ENCODE measurements at regions not wholly inside any gene's neighbourhood (a gene's known extent, or its start where the extent isn't known, plus 50 kb on each side); places are given as distances from the start of the nearest gene placed in this dataset.

- DNase-seq (ENCODE audit: low read depth) = no peak
- no peak overlapping the region for H3K4me3 ChIP-seq (replicated peaks; ENCODE audit: low read depth, low read length)
- TF ChIP-seq CTCF (IDR thresholded peaks at IDR 0.05; ENCODE audit: low read length, missing control alignments) = no peak
Measured at GRCh38 chrX:27078371-27078770, 384.8 kb downstream of the PPP4R3C start.

GRCh38 chrX:27057883-27058282 lies 405.3 kb downstream of the PPP4R3C start:
- H3K4me3 ChIP-seq (replicated peaks; ENCODE audit: low read depth, low read length) = no peak overlapping the region
- TF ChIP-seq CTCF (IDR thresholded peaks at IDR 0.05; ENCODE audit: low read length, missing control alignments) = no peak
- DNase-seq (ENCODE audit: low read depth) = no peak

GRCh38 chrX:27039332-27039731 lies 423.8 kb downstream of the PPP4R3C start:
- no peak overlapping the region for H3K4me3 ChIP-seq (replicated peaks; ENCODE audit: low read depth, low read length)
- TF ChIP-seq CTCF (IDR thresholded peaks at IDR 0.05; ENCODE audit: low read length, missing control alignments) = no peak
- no peak for DNase-seq (ENCODE audit: low read depth)

GRCh38 chrX:27008486-27008885 lies 454.7 kb downstream of the PPP4R3C start:
- DNase-seq (ENCODE audit: low read depth) = no peak
- TF ChIP-seq CTCF (IDR thresholded peaks at IDR 0.05; ENCODE audit: low read length, missing control alignments) = no peak
- H3K4me3 ChIP-seq (replicated peaks; ENCODE audit: low read depth, low read length) = no peak overlapping the region

GRCh38 chrX:26999634-27000033 lies 463.5 kb downstream of the PPP4R3C start:
- no peak overlapping the region for H3K4me3 ChIP-seq (replicated peaks; ENCODE audit: low read depth, low read length)
- TF ChIP-seq CTCF (IDR thresholded peaks at IDR 0.05; ENCODE audit: low read length, missing control alignments) = no peak
- DNase-seq (ENCODE audit: low read depth) = no peak

- H3K4me3 ChIP-seq (replicated peaks; ENCODE audit: low read depth, low read length) = no peak overlapping the region
- no peak for DNase-seq (ENCODE audit: low read depth)
- TF ChIP-seq CTCF (IDR thresholded peaks at IDR 0.05; ENCODE audit: low read length, missing control alignments) = no peak
Measured at GRCh38 chrX:26958261-26958660, 504.9 kb downstream of the PPP4R3C start.

GRCh38 chrX:26954029-26954428 lies 509.1 kb downstream of the PPP4R3C start:
- no peak for TF ChIP-seq CTCF (IDR thresholded peaks at IDR 0.05; ENCODE audit: low read length, missing control alignments)
- DNase-seq (ENCODE audit: low read depth) = no peak
- no peak overlapping the region for H3K4me3 ChIP-seq (replicated peaks; ENCODE audit: low read depth, low read length)

Data from fibroblast of pulmonary artery (primary cell).